ENCODE measurements at regions not wholly inside any gene's neighbourhood (a gene's known extent, or its start where the extent isn't known, plus 50 kb on each side); places are given as distances from the start of the nearest gene placed in this dataset.
A peak's percentile ranks its signal among the peaks of the same experiment; 100 is the strongest.

GRCh38 chr13:111602874-111603273 lies 282.4 kb downstream of the TEX29 start:
- H3K27ac Mint-ChIP-seq: no peak overlapping the region
- H3K4me3 Mint-ChIP-seq: peak overlapping the region in 1 of 10 donors; percentile 42
- DNase-seq (no peak), ATAC-seq (no peak)
- Histone ChIP-seq H3K9me3 (ENCODE audit: control insufficient read depth in 2 of 3, low read length in 3 of 3) (no peaks in the 10 kb centered on the region), H3K36me3 (ENCODE audit: control insufficient read depth in 2 of 3, insufficient read depth in 3 of 3, low read length in 3 of 3) (no peaks in the 10 kb centered on the region), H3K27ac (ENCODE audit: low read depth, low read length) (no peak overlapping the region), H3K27me3 (ENCODE audit: control insufficient read depth in 2 of 2, insufficient read depth in 2 of 2, low read length in 2 of 2) (no peaks in the 10 kb centered on the region), H3K4me3 (ENCODE audit: low read length) (no peak overlapping the region), H3K4me1 (ENCODE audit: control insufficient read depth in 2 of 2, insufficient read depth in 2 of 2, low read length in 2 of 2) (no peaks in the 10 kb centered on the region)
- H3K9me3 Mint-ChIP-seq: no peaks in the 10 kb centered on the region
- no peaks in the 10 kb centered on the region for H3K4me1 Mint-ChIP-seq
- no peaks in the 10 kb centered on the region for H3K36me3 Mint-ChIP-seq
- CTCF ChIA-PET: no interaction called here
- intact Hi-C loops (cut with micrococcal nuclease): no loop called here
- H3K27me3 Mint-ChIP-seq: peaks cover 0 to 23% (median 4%) of the 10 kb centered on the region in 5 donors
- POLR2A ChIA-PET: no interaction called here

GRCh38 chr13:111604097-111604496 lies 283.7 kb downstream of the TEX29 start:
- ChIA-PET CTCF (no interaction called here), POLR2A (no interaction called here)
- ATAC-seq (no peak), DNase-seq (no peak)
- Mint-ChIP-seq H3K36me3 (no peaks in the 10 kb centered on the region), H3K9me3 (peaks cover 0 to 2% (median 0%) of the 10 kb centered on the region in 11 donors), H3K4me3 (no peak overlapping the region), H3K27ac (no peak overlapping the region), H3K4me1 (no peaks in the 10 kb centered on the region), H3K27me3 (peaks cover 0 to 22% (median 4%) of the 10 kb centered on the region in 5 donors)
- Histone ChIP-seq H3K27ac (ENCODE audit: low read depth, low read length) (no peak overlapping the region), H3K4me1 (ENCODE audit: control insufficient read depth in 2 of 2, insufficient read depth in 2 of 2, low read length in 2 of 2) (no peaks in the 10 kb centered on the region), H3K36me3 (ENCODE audit: control insufficient read depth in 2 of 3, insufficient read depth in 3 of 3, low read length in 3 of 3) (no peaks in the 10 kb centered on the region), H3K4me3 (ENCODE audit: low read length) (no peak overlapping the region), H3K9me3 (ENCODE audit: control insufficient read depth in 2 of 3, low read length in 3 of 3) (no peaks in the 10 kb centered on the region), H3K27me3 (ENCODE audit: control insufficient read depth in 2 of 2, insufficient read depth in 2 of 2, low read length in 2 of 2) (no peaks in the 10 kb centered on the region)
- intact Hi-C loops (cut with micrococcal nuclease): no loop called here

- H3K27me3 Mint-ChIP-seq: peaks cover 0 to 29% (median 4%) of the 10 kb centered on the region in 5 donors
- no peaks in the 10 kb centered on the region for H3K36me3 Mint-ChIP-seq
- DNase-seq (no peak), ATAC-seq (no peak)
- Histone ChIP-seq H3K36me3 (ENCODE audit: control insufficient read depth in 2 of 3, insufficient read depth in 3 of 3, low read length in 3 of 3) (no peaks in the 10 kb centered on the region), H3K9me3 (ENCODE audit: control insufficient read depth in 2 of 3, low read length in 3 of 3) (no peaks in the 10 kb centered on the region), H3K27me3 (ENCODE audit: control insufficient read depth in 2 of 2, insufficient read depth in 2 of 2, low read length in 2 of 2) (no peaks in the 10 kb centered on the region), H3K4me3 (ENCODE audit: low read length) (no peak overlapping the region), H3K4me1 (ENCODE audit: control insufficient read depth in 2 of 2, insufficient read depth in 2 of 2, low read length in 2 of 2) (no peaks in the 10 kb centered on the region), H3K27ac (ENCODE audit: low read depth, low read length) (no peak overlapping the region)
- H3K9me3 Mint-ChIP-seq: peaks cover 0 to 2% (median 0%) of the 10 kb centered on the region in 11 donors
- POLR2A ChIA-PET: no interaction called here
- no peak overlapping the region for H3K4me3 Mint-ChIP-seq
- no peak overlapping the region for H3K27ac Mint-ChIP-seq
- CTCF ChIA-PET: no interaction called here
- H3K4me1 Mint-ChIP-seq: peaks cover 0 to 6% (median 0%) of the 10 kb centered on the region in 7 donors
- intact Hi-C loops (cut with micrococcal nuclease): no loop called here
These were observed 288.1 kb downstream of the TEX29 start for GRCh38 chr13:111608556-111608955.

GRCh38 chr13:111609631-111610030 lies 289.2 kb downstream of the TEX29 start:
- CTCF ChIA-PET: no interaction called here
- Histone ChIP-seq H3K36me3 (ENCODE audit: control insufficient read depth in 2 of 3, insufficient read depth in 3 of 3, low read length in 3 of 3) (no peaks in the 10 kb centered on the region), H3K27ac (ENCODE audit: low read depth, low read length) (no peak overlapping the region), H3K4me1 (ENCODE audit: control insufficient read depth in 2 of 2, insufficient read depth in 2 of 2, low read length in 2 of 2) (no peaks in the 10 kb centered on the region), H3K9me3 (ENCODE audit: control insufficient read depth in 2 of 3, low read length in 3 of 3) (no peaks in the 10 kb centered on the region), H3K4me3 (ENCODE audit: low read length) (no peak overlapping the region), H3K27me3 (ENCODE audit: control insufficient read depth in 2 of 2, insufficient read depth in 2 of 2, low read length in 2 of 2) (no peaks in the 10 kb centered on the region)
- DNase-seq: no peak
- intact Hi-C loops (cut with micrococcal nuclease): no loop called here
- no peak for ATAC-seq
- H3K4me1 Mint-ChIP-seq: peaks cover 0 to 6% (median 0%) of the 10 kb centered on the region in 7 donors
- H3K4me3 Mint-ChIP-seq: no peak overlapping the region
- no peaks in the 10 kb centered on the region for H3K36me3 Mint-ChIP-seq
- no peak overlapping the region for H3K27ac Mint-ChIP-seq
- POLR2A ChIA-PET: no interaction called here
- peaks cover 0 to 35% (median 4%) of the 10 kb centered on the region in 5 donors for H3K27me3 Mint-ChIP-seq
- H3K9me3 Mint-ChIP-seq: peaks cover 0 to 2% (median 0%) of the 10 kb centered on the region in 11 donors

- Histone ChIP-seq H3K9me3 (ENCODE audit: control insufficient read depth in 2 of 3, low read length in 3 of 3) (no peaks in the 10 kb centered on the region), H3K4me1 (ENCODE audit: control insufficient read depth in 2 of 2, insufficient read depth in 2 of 2, low read length in 2 of 2) (no peaks in the 10 kb centered on the region), H3K27me3 (ENCODE audit: control insufficient read depth in 2 of 2, insufficient read depth in 2 of 2, low read length in 2 of 2) (no peaks in the 10 kb centered on the region), H3K4me3 (ENCODE audit: low read length) (no peak overlapping the region), H3K36me3 (ENCODE audit: control insufficient read depth in 2 of 3, insufficient read depth in 3 of 3, low read length in 3 of 3) (no peaks in the 10 kb centered on the region), H3K27ac (ENCODE audit: low read depth, low read length) (no peak overlapping the region)
- Mint-ChIP-seq H3K4me1 (peaks cover 0 to 6% (median 0%) of the 10 kb centered on the region in 7 donors), H3K27me3 (peaks cover 0 to 35% (median 4%) of the 10 kb centered on the region in 5 donors), H3K36me3 (no peaks in the 10 kb centered on the region), H3K9me3 (peaks cover 0 to 2% (median 0%) of the 10 kb centered on the region in 11 donors), H3K4me3 (no peak overlapping the region), H3K27ac (no peak overlapping the region)
- intact Hi-C loops (cut with micrococcal nuclease): no loop called here
- no peak for DNase-seq
- ChIA-PET CTCF (interaction anchor here (0.6 kb wide), 1 partner anchor 883 kb away, joined by 3 read pairs; no protein-coding TSS in a partner anchor), POLR2A (no interaction called here)
- ATAC-seq: no peak
These were observed 289.6 kb downstream of the TEX29 start for GRCh38 chr13:111610081-111610480.

- Mint-ChIP-seq H3K27ac (no peak overlapping the region), H3K9me3 (peaks cover 0 to 2% (median 0%) of the 10 kb centered on the region in 11 donors), H3K4me1 (peaks cover 0 to 6% (median 0%) of the 10 kb centered on the region in 7 donors), H3K4me3 (no peak overlapping the region), H3K27me3 (peaks cover 0 to 35% (median 4%) of the 10 kb centered on the region in 5 donors), H3K36me3 (no peaks in the 10 kb centered on the region)
- H3K4me1 ChIP-seq (ENCODE audit: control insufficient read depth in 2 of 2, insufficient read depth in 2 of 2, low read length in 2 of 2): no peaks in the 10 kb centered on the region
- ChIA-PET CTCF (no interaction called here), POLR2A (no interaction called here)
- no peaks in the 10 kb centered on the region for H3K36me3 ChIP-seq (ENCODE audit: control insufficient read depth in 2 of 3, insufficient read depth in 3 of 3, low read length in 3 of 3)
- H3K27ac ChIP-seq (ENCODE audit: low read depth, low read length): no peak overlapping the region
- ATAC-seq: no peak
- H3K9me3 ChIP-seq (ENCODE audit: control insufficient read depth in 2 of 3, low read length in 3 of 3): no peaks in the 10 kb centered on the region
- no peak overlapping the region for H3K4me3 ChIP-seq (ENCODE audit: low read length)
- no peaks in the 10 kb centered on the region for H3K27me3 ChIP-seq (ENCODE audit: control insufficient read depth in 2 of 2, insufficient read depth in 2 of 2, low read length in 2 of 2)
- intact Hi-C loops (cut with micrococcal nuclease): no loop called here
- no peak for DNase-seq
These were observed 290.4 kb downstream of the TEX29 start for GRCh38 chr13:111610879-111611278.

- CTCF ChIA-PET: no interaction called here
- Mint-ChIP-seq H3K4me1 (peaks cover 0 to 6% (median 0%) of the 10 kb centered on the region in 7 donors), H3K36me3 (no peaks in the 10 kb centered on the region), H3K27me3 (peaks cover 0 to 29% (median 4%) of the 10 kb centered on the region in 5 donors), H3K27ac (no peak overlapping the region), H3K4me3 (no peak overlapping the region), H3K9me3 (peaks cover 0 to 2% (median 0%) of the 10 kb centered on the region in 11 donors)
- H3K9me3 ChIP-seq (ENCODE audit: control insufficient read depth in 2 of 3, low read length in 3 of 3): no peaks in the 10 kb centered on the region
- H3K36me3 ChIP-seq (ENCODE audit: control insufficient read depth in 2 of 3, insufficient read depth in 3 of 3, low read length in 3 of 3): no peaks in the 10 kb centered on the region
- H3K4me1 ChIP-seq (ENCODE audit: control insufficient read depth in 2 of 2, insufficient read depth in 2 of 2, low read length in 2 of 2): no peaks in the 10 kb centered on the region
- H3K4me3 ChIP-seq (ENCODE audit: low read length): no peak overlapping the region
- POLR2A ChIA-PET: no interaction called here
- H3K27ac ChIP-seq (ENCODE audit: low read depth, low read length): no peak overlapping the region
- no peaks in the 10 kb centered on the region for H3K27me3 ChIP-seq (ENCODE audit: control insufficient read depth in 2 of 2, insufficient read depth in 2 of 2, low read length in 2 of 2)
- DNase-seq (no peak), ATAC-seq (no peak)
- intact Hi-C loops (cut with micrococcal nuclease): no loop called here
These were observed 291.2 kb downstream of the TEX29 start for GRCh38 chr13:111611651-111612050.
